Esophagus muscularis mucosa (tissue), 4 donors: ENCODE measurements at regions not wholly inside any gene's neighbourhood (a gene's known extent, or its start where the extent isn't known, plus 50 kb on each side); places are given as distances from the start of the nearest gene placed in this dataset.
"Not testable (repeated sequence)": the region's sequence is repeated elsewhere in the genome, so short reads cannot be mapped to it uniquely, and the experiment has no call there.

ENCODE experiments used
- DNase-seq: peaks from one replicate; pipeline ENCODE4 v3.0.0-alpha.2; 2017; ENCODE audit errors: extremely low spot score
- H3K27ac ChIP-seq, 4 donors: fragments of 200-600 bp; sonication (generic); replicated peaks in 1 of 4; 1 replicate in 3 of 4; 2 replicates in 1 of 4; pipeline ENCODE4 v1.5.1; 2016 to 2019; ENCODE audit warnings: mild to moderate bottlenecking in 1 of 4
- H3K27me3 ChIP-seq, 4 donors: fragments of 200-600 bp; sonication (generic); one replicate each; pipeline versions ENCODE4 v1.5.1 to v1.6.0; 2016 to 2019
- H3K36me3 ChIP-seq, 4 donors: fragments of 200-600 bp; sonication (generic); one replicate each; pipeline ENCODE4 v1.5.1; 2016 to 2019
- H3K4me1 ChIP-seq, 4 donors: fragments of 200-600 bp; sonication (generic); one replicate each; pipeline ENCODE4 v1.5.1; 2016 to 2019
- H3K4me3 ChIP-seq, 4 donors: fragments of 200-600 bp; sonication (generic); 1 replicate in 2 of 4; 2 replicates in 2 of 4; pipeline ENCODE4 v1.5.1; 2016 to 2019; ENCODE audit warnings: mild to moderate bottlenecking in 4 of 4, moderate library complexity in 1 of 4
- H3K9me3 ChIP-seq, 4 donors: fragments of 200-600 bp; sonication (generic); 1 replicate in 3 of 4; 2 replicates in 1 of 4; pipeline ENCODE4 v1.5.1; 2016 to 2019
- EP300 ChIP-seq: sonication (generic); formaldehyde crosslinking; IDR thresholded peaks from one replicate; pipeline ENCODE4 v1.6.1; 2017; ENCODE audit warnings: antibody characterized with exemption
- POLR2A ChIP-seq: fragments of 450-650 bp; IDR thresholded peaks from one replicate; pipeline ENCODE4 v1.6.1; 2017; ENCODE audit warnings: antibody characterized with exemption, moderate library complexity, mild to moderate bottlenecking, low read depth
- POLR2AphosphoS5 ChIP-seq, 2 donors: sonication (generic); formaldehyde crosslinking; IDR thresholded peaks; one replicate each; pipeline ENCODE4 v1.6.1; 2017; ENCODE audit warnings: antibody characterized with exemption in 2 of 2
- WGBS: methylation state at CpG from one replicate; pipeline ENCODE4 v1.1.5; 2018; 5-methylcytosine and 5-hydroxymethylcytosine counted together
- intact Hi-C: fragments of 100-400 bp; cut with DNase I; formaldehyde crosslinking; loops from one replicate; pipeline ENCODE4 v1.15.1; 2023
- TF ChIP-seq, protein P1 (sequence below), 3 experiments: fragments of 200-600 bp in 2 of 3; fragments of 450-650 bp in 1 of 3; sonication (generic) in 2 of 3; IDR thresholded peaks; one replicate each; pipeline ENCODE4 v1.5.1; 2017 to 2019; ENCODE audit warnings: antibody characterized with exemption in 3 of 3, mild to moderate bottlenecking in 2 of 3, moderate library complexity in 1 of 3

- no peaks in the 10 kb centered on the region for H3K36me3 ChIP-seq
- WGBS: 77% methylated on average over 4 of the region's 4 CpGs
- H3K9me3 ChIP-seq: no peaks in the 10 kb centered on the region
- no peak for DNase-seq
- H3K4me1 ChIP-seq: peaks cover 0 to 3% (median 0%) of the 10 kb centered on the region in 4 donors
- no peak overlapping the region for H3K27ac ChIP-seq
- H3K27me3 ChIP-seq: no peaks in the 10 kb centered on the region
- TF ChIP-seq EP300 (no peak), POLR2A (no peak), POLR2AphosphoS5 (IDR thresholded peaks at IDR 0.05) (no peak)
- TF ChIP-seq, protein P1, sequence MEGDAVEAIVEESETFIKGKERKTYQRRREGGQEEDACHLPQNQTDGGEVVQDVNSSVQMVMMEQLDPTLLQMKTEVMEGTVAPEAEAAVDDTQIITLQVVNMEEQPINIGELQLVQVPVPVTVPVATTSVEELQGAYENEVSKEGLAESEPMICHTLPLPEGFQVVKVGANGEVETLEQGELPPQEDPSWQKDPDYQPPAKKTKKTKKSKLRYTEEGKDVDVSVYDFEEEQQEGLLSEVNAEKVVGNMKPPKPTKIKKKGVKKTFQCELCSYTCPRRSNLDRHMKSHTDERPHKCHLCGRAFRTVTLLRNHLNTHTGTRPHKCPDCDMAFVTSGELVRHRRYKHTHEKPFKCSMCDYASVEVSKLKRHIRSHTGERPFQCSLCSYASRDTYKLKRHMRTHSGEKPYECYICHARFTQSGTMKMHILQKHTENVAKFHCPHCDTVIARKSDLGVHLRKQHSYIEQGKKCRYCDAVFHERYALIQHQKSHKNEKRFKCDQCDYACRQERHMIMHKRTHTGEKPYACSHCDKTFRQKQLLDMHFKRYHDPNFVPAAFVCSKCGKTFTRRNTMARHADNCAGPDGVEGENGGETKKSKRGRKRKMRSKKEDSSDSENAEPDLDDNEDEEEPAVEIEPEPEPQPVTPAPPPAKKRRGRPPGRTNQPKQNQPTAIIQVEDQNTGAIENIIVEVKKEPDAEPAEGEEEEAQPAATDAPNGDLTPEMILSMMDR (IDR thresholded peaks at IDR 0.05): no peak
- intact Hi-C loops: no loop called here
- no peak overlapping the region for H3K4me3 ChIP-seq
Measured at GRCh38 chr18:59792353-59792752, 95.1 kb upstream of the CCBE1 start.

DNA sequence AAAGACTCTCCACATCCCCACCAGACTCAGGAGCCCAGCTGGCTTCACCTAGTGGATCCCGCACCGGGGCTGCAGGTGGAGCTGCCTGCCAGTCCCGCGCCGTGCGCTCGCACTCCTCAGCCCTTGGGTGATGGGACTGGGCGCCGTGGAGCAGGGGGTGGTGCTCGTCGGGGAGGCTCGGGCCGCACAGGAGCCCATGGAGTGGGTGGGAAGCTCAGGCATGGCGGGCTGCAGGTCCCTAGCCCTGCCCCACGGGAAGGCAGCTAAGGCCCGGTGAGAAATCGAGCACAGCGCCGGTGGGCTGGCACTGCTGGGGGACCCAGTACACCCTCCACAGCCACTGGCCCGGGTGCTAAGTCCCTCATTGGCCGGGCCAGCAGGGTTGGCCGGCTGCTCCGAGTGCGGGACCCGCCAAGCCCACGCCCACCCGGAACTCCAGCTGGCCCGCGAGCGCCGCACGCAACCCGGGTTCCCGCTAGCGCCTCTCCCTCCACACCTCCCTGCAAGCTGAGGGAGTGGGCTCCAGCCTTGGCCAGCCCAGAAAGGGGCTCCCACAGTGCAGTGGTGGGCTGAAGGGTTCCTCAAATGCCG lies 93.2 kb upstream of the CCBE1 start:
- intact Hi-C loops, H3K9me3 ChIP-seq, H3K4me3 ChIP-seq, H3K4me1 ChIP-seq, H3K27me3 ChIP-seq, H3K36me3 ChIP-seq, DNase-seq, H3K27ac ChIP-seq: not testable (repeated sequence)
- WGBS: 95% methylated on average over 21 of the region's 36 CpGs

DNA sequence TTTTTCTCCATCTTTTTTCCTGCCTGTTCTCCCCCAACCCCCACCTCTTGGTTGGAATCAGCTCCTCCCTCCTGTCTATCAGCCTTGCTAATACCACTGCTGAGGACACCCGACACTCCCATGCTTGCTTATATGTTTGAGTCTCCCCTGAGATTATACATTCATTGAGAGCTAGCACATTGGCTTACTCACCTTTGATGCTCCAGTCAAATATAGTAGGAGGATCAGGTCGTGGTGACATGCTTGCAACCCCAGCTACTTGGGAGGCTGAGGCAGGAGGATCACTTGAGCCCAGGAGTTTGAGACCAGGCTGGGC lies 91.5 kb upstream of the CCBE1 start:
- Histone ChIP-seq H3K27ac (no peak overlapping the region), H3K27me3 (no peaks in the 10 kb centered on the region), H3K36me3 (no peaks in the 10 kb centered on the region), H3K9me3 (no peaks in the 10 kb centered on the region), H3K4me3 (no peak overlapping the region), H3K4me1 (peaks cover 0 to 3% (median 0%) of the 10 kb centered on the region in 4 donors)
- TF ChIP-seq, protein P1 (IDR thresholded peaks at IDR 0.05): no peak
- TF ChIP-seq POLR2A: no peak
- no peak for TF ChIP-seq POLR2AphosphoS5 (IDR thresholded peaks at IDR 0.05)
- TF ChIP-seq EP300: no peak
- DNase-seq: no peak
- 75% methylated on average over 2 of the region's 2 CpGs for WGBS
- intact Hi-C loops: no loop called here

GRCh38 chr18:59787998-59788790 lies 91.0 kb upstream of the CCBE1 start:
- WGBS: 46% methylated on average over 13 of the region's 13 CpGs
- Histone ChIP-seq H3K4me3 (no peak overlapping the region), H3K27ac (no peak overlapping the region), H3K36me3 (no peaks in the 10 kb centered on the region), H3K27me3 (no peaks in the 10 kb centered on the region), H3K4me1 (peaks cover 0 to 3% (median 0%) of the 10 kb centered on the region in 4 donors), H3K9me3 (no peaks in the 10 kb centered on the region)
- intact Hi-C loops: no loop called here
- no peak for DNase-seq
- no peak for TF ChIP-seq POLR2AphosphoS5 (IDR thresholded peaks at IDR 0.05)
- no peak for TF ChIP-seq POLR2A
- TF ChIP-seq, protein P1 (IDR thresholded peaks at IDR 0.05): no peak
- no peak for TF ChIP-seq EP300

GRCh38 chr18:59784694-59785093 lies 87.5 kb upstream of the CCBE1 start:
- TF ChIP-seq POLR2AphosphoS5 (IDR thresholded peaks at IDR 0.05): no peak
- TF ChIP-seq, protein P1 (IDR thresholded peaks at IDR 0.05): no peak
- TF ChIP-seq POLR2A: no peak
- no peak for TF ChIP-seq EP300
- H3K4me1 ChIP-seq: peaks cover 0 to 7% (median 2%) of the 10 kb centered on the region in 4 donors
- intact Hi-C loops: no loop called here
- no peak overlapping the region for H3K27ac ChIP-seq
- no peaks in the 10 kb centered on the region for H3K9me3 ChIP-seq
- H3K27me3 ChIP-seq: no peaks in the 10 kb centered on the region
- H3K36me3 ChIP-seq: no peaks in the 10 kb centered on the region
- WGBS: 57% methylated on average over 3 of the region's 3 CpGs
- no peak for DNase-seq
- H3K4me3 ChIP-seq: no peak overlapping the region
